HEK293 (cell line): ENCODE measurements at regions not wholly inside any gene's neighbourhood (a gene's known extent, or its start where the extent isn't known, plus 50 kb on each side); places are given as distances from the start of the nearest gene placed in this dataset.

Experiments used
- ZNF174 ChIP-seq: fragments of 450-650 bp; formaldehyde crosslinking; IDR thresholded peaks from 2 replicates; pipeline ENCODE4 v1.5.0; 2017; ENCODE audit warnings: missing biosample characterization, mild to moderate bottlenecking, missing genetic modification characterization
- ZNF664 ChIP-seq: fragments of 450-650 bp; formaldehyde crosslinking; IDR thresholded peaks from 2 replicates; pipeline ENCODE4 v1.5.1; 2016; ENCODE audit warnings: missing biosample characterization, missing genetic modification characterization
- TF ChIP-seq, protein P1 (sequence below): fragments of 450-650 bp; formaldehyde crosslinking; IDR thresholded peaks from 2 replicates; pipeline ENCODE4 v1.5.1; 2016; ENCODE audit warnings: missing biosample characterization, missing genetic modification characterization
- TF ChIP-seq, protein P2 (sequence below): fragments of 450-650 bp; formaldehyde crosslinking; IDR thresholded peaks from 2 replicates; pipeline ENCODE4 v1.5.1; 2016; ENCODE audit warnings: missing biosample characterization, missing genetic modification characterization
- TF ChIP-seq, protein P3 (sequence below): fragments of 450-650 bp; formaldehyde crosslinking; IDR thresholded peaks from 2 replicates; pipeline ENCODE4 v1.5.1; 2016; ENCODE audit warnings: missing biosample characterization, missing genetic modification characterization, low read depth

DNA sequence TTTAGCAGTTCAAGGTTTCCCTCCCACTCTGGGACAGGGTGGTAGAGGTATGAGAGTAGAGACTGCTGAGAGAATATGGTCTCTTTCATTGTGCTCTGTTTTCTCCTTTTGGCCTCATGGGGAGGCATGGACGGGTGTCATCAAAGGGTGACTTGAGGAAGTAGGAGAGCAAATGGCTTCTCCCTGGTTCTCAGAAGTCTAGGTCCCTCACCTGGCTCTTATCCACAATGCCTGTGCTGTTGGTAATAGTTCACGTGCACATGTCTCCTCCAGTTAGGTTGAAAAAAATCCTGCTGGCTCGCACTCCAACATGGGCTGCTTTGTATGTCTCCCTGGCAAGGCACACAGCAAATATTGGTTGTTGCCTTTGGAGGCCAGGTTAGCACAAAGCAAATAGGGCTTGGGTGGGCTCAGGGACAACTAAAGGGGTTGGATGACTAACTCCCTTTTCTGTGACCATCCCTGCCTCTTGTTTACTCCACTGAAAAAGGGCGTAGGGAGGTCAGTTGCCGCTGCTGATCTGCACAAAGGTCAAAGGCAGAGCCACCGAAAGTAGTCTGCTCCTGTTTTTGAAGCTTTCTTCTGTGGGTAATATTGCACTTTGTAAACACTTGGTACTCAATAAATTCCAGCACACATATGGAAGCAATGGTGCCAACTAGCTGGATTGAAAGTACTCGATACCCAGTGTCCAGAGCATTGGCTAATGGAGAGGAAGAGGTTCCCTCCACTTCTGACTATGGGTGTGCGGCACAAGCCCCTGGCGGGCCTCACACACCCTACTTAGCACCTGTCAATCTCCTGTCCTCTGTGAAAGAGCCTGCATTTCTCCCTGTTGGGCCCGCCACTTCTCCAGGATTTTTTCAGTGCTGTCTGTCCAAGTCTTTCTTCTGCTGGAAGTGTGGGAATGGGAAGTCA is 121.8 kb downstream of the SLC38A6 start:
- TF ChIP-seq, protein P1, sequence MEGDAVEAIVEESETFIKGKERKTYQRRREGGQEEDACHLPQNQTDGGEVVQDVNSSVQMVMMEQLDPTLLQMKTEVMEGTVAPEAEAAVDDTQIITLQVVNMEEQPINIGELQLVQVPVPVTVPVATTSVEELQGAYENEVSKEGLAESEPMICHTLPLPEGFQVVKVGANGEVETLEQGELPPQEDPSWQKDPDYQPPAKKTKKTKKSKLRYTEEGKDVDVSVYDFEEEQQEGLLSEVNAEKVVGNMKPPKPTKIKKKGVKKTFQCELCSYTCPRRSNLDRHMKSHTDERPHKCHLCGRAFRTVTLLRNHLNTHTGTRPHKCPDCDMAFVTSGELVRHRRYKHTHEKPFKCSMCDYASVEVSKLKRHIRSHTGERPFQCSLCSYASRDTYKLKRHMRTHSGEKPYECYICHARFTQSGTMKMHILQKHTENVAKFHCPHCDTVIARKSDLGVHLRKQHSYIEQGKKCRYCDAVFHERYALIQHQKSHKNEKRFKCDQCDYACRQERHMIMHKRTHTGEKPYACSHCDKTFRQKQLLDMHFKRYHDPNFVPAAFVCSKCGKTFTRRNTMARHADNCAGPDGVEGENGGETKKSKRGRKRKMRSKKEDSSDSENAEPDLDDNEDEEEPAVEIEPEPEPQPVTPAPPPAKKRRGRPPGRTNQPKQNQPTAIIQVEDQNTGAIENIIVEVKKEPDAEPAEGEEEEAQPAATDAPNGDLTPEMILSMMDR (tag by site-specific recombination), result no peak
- TF ChIP-seq, protein P2, sequence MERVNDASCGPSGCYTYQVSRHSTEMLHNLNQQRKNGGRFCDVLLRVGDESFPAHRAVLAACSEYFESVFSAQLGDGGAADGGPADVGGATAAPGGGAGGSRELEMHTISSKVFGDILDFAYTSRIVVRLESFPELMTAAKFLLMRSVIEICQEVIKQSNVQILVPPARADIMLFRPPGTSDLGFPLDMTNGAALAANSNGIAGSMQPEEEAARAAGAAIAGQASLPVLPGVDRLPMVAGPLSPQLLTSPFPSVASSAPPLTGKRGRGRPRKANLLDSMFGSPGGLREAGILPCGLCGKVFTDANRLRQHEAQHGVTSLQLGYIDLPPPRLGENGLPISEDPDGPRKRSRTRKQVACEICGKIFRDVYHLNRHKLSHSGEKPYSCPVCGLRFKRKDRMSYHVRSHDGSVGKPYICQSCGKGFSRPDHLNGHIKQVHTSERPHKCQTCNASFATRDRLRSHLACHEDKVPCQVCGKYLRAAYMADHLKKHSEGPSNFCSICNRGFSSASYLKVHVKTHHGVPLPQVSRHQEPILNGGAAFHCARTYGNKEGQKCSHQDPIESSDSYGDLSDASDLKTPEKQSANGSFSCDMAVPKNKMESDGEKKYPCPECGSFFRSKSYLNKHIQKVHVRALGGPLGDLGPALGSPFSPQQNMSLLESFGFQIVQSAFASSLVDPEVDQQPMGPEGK (tag by site-specific recombination), result no peak
- TF ChIP-seq, protein P3, sequence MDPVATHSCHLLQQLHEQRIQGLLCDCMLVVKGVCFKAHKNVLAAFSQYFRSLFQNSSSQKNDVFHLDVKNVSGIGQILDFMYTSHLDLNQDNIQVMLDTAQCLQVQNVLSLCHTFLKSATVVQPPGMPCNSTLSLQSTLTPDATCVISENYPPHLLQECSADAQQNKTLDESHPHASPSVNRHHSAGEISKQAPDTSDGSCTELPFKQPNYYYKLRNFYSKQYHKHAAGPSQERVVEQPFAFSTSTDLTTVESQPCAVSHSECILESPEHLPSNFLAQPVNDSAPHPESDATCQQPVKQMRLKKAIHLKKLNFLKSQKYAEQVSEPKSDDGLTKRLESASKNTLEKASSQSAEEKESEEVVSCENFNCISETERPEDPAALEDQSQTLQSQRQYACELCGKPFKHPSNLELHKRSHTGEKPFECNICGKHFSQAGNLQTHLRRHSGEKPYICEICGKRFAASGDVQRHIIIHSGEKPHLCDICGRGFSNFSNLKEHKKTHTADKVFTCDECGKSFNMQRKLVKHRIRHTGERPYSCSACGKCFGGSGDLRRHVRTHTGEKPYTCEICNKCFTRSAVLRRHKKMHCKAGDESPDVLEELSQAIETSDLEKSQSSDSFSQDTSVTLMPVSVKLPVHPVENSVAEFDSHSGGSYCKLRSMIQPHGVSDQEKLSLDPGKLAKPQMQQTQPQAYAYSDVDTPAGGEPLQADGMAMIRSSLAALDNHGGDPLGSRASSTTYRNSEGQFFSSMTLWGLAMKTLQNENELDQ (tag by site-specific recombination), result no peak
- TF ChIP-seq ZNF664 (no peak), ZNF174 (tag by site-specific recombination) (no peak)
